Gastrocnemius medialis (tissue), 4 donors: ENCODE measurements at regions not wholly inside any gene's neighbourhood (a gene's known extent, or its start where the extent isn't known, plus 50 kb on each side); places are given as distances from the start of the nearest gene placed in this dataset.

ENCODE experiments used
- ATAC-seq, 2 donors: fragments of 150-250 bp; one replicate each; pipeline ENCODE4 v1.9.1; 2016
- DNase-seq, 2 donors: peaks; one replicate each; pipeline ENCODE4 v3.0.0-alpha.2; 2019
- H3K27ac ChIP-seq, 4 donors: fragments of 200-600 bp; sonication (generic); 1 replicate in 1 of 4; 2 replicates in 3 of 4; pipeline ENCODE4 v1.5.1; 2016 to 2018; ENCODE audit warnings: mild to moderate bottlenecking in 2 of 4, moderate library complexity in 1 of 4
- H3K27me3 ChIP-seq, 3 donors: fragments of 200-600 bp; sonication (generic) in 2 of 3; 1 replicate in 1 of 3; 2 replicates in 2 of 3; pipeline versions ENCODE4 v1.5.1 to v1.6.0; 2016 to 2019; ENCODE audit warnings: mild to moderate bottlenecking in 1 of 3, moderate library complexity in 1 of 3
- H3K36me3 ChIP-seq, 2 donors: fragments of 200-600 bp; sonication (generic) in 1 of 2; one replicate each; pipeline ENCODE4 v1.5.1; 2017 to 2018
- H3K4me1 ChIP-seq, 2 donors: fragments of 200-600 bp; sonication (generic) in 1 of 2; one replicate each; pipeline ENCODE4 v1.5.1; 2016 to 2017; ENCODE audit warnings: mild to moderate bottlenecking in 2 of 2
- H3K4me3 ChIP-seq, 4 donors: fragments of 200-600 bp; sonication (generic) in 3 of 4; 1 replicate in 1 of 4; 2 replicates in 3 of 4; pipeline ENCODE4 v1.5.1; 2016 to 2019; ENCODE audit warnings: mild to moderate bottlenecking in 2 of 4
- H3K9me3 ChIP-seq, 3 donors: fragments of 200-600 bp; sonication (generic) in 2 of 3; 1 replicate in 1 of 3; 2 replicates in 2 of 3; pipeline ENCODE4 v1.5.1; 2016 to 2019
- POLR2A ChIP-seq, 2 donors: fragments of 450-650 bp; IDR thresholded peaks; one replicate each; pipeline ENCODE4 v1.6.1; 2017; ENCODE audit warnings: antibody characterized with exemption in 2 of 2, mild to moderate bottlenecking in 2 of 2, moderate library complexity in 2 of 2
- in situ Hi-C, 4 donors: fragments of 200-750 bp; cut with MboI; loops; one replicate each; pipeline versions ENCODE4 v1.15.0 to v1.8.0; 2017; ENCODE audit warnings: low sequenced_read_pairs in 4 of 4
- intact Hi-C: fragments of 100-400 bp; cut with DNase I; formaldehyde crosslinking; loops from one replicate; pipeline ENCODE4 v1.15.1; 2023; ENCODE audit warnings: low total_unique reads
- TF ChIP-seq, protein P1 (sequence below), 5 experiments: fragments of 450-650 bp in 3 of 5; fragments of 200-600 bp in 2 of 5; sonication (generic) in 2 of 5; IDR thresholded peaks in 4 of 5; conservative IDR thresholded peaks in 1 of 5; 1 replicate in 4 of 5; 2 replicates in 1 of 5; pipeline ENCODE4 v1.5.1; 2016 to 2019; ENCODE audit warnings: antibody characterized with exemption in 5 of 5, mild to moderate bottlenecking in 3 of 5, moderate library complexity in 3 of 5

DNA sequence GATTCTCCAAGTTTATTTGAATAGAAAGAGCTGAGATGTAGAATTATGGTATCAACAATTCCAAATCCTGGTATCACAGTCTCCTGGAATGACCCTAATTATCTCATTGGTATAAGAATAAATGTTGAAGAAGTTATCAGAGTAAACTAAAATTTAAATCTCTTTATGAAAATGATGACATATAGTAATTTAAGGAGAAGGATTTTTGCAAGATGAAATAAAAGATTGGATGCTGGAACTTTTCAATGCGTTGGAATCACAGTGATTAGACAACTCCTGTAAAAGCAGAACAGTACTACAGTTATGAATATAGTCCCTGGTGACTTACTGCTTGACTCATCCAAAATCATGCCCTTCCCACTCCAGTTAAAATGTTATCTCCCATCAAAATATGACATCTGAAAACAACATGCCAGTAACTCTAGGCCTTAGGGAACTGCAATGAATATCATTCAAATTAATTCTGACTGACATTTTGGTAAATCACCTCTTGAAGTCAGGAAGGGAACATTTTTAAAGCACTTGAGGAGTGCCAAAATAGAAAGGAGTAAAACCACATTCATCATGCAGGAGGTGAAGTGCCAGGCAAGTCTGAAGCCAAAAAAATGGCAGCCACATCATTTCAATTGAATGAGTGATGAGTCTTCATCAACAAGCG, 197.8 kb upstream of the PRKD1 start:
- DNase-seq, result no peak

DNA sequence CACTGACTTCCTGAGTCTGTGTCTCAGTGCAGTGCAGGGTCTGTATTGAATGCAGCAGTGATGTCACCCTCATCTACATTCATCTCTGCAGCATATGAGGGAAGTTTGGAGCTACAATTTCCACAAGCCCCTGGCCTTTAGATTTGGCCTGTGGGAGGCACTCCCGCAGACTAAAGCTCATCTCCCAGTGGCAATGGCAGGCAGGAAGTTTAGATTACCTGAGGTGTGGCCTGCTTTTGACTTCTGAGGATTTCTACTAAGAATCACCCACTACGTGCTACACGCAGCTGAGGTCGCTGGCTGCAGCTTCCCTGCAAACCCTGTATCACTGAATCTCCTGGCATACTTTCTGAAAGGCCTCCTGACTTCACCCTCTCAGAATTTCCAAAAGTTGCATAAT, 202.2 kb upstream of the PRKD1 start:
- in situ Hi-C loops (no loop called here), intact Hi-C loops (no loop called here)
- Histone ChIP-seq H3K36me3 (no peaks in the 10 kb centered on the region), H3K4me1 (no peaks in the 10 kb centered on the region), H3K27ac (no peak overlapping the region), H3K4me3 (no peak overlapping the region), H3K27me3 (no peaks in the 10 kb centered on the region), H3K9me3 (no peaks in the 10 kb centered on the region)
- ATAC-seq (no peak), DNase-seq (no peak)
- TF ChIP-seq POLR2A (IDR thresholded peaks at IDR 0.05), result no peak
- TF ChIP-seq, protein P1, sequence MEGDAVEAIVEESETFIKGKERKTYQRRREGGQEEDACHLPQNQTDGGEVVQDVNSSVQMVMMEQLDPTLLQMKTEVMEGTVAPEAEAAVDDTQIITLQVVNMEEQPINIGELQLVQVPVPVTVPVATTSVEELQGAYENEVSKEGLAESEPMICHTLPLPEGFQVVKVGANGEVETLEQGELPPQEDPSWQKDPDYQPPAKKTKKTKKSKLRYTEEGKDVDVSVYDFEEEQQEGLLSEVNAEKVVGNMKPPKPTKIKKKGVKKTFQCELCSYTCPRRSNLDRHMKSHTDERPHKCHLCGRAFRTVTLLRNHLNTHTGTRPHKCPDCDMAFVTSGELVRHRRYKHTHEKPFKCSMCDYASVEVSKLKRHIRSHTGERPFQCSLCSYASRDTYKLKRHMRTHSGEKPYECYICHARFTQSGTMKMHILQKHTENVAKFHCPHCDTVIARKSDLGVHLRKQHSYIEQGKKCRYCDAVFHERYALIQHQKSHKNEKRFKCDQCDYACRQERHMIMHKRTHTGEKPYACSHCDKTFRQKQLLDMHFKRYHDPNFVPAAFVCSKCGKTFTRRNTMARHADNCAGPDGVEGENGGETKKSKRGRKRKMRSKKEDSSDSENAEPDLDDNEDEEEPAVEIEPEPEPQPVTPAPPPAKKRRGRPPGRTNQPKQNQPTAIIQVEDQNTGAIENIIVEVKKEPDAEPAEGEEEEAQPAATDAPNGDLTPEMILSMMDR (IDR thresholded peaks at IDR 0.05 in 4 of 5, conservative IDR thresholded peaks at IDR 0.05 in 1 of 5), result no peak

More for the DNA sequence above, 197.8 kb upstream of the PRKD1 start:
- Histone ChIP-seq H3K27me3 (no peaks in the 10 kb centered on the region), H3K36me3 (no peaks in the 10 kb centered on the region), H3K27ac (no peak overlapping the region), H3K4me3 (no peak overlapping the region), H3K4me1 (no peaks in the 10 kb centered on the region), H3K9me3 (no peaks in the 10 kb centered on the region)
- no peak for ATAC-seq
- intact Hi-C loops (no loop called here), in situ Hi-C loops (no loop called here)
- TF ChIP-seq, protein P1 (IDR thresholded peaks at IDR 0.05 in 4 of 5, conservative IDR thresholded peaks at IDR 0.05 in 1 of 5), result no peak
- TF ChIP-seq POLR2A (IDR thresholded peaks at IDR 0.05), result no peak

DNA sequence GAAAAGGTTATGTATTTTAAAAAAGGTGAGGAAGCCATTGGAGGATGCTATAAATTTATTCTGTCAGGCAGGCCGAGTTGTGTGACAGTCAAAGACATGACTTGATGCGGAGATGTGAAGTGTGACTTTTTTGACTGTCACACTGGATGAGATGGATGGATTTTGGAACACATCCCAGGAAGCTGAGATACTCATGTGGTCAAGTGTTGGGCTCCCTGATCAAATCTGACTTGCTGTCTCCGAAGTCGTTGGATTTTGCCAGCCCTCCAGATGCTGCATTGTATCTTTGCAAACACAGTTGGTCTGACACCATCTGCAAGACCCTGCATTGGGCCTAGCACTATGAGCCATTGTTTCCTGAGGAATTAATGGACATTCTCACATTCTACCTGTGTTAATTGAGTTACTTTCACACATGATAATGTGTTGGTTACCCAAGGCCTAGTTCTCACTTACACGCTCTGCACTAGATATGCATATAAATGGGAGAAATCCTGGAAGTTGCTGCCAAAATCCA, 204.0 kb upstream of the PRKD1 start:
- no peak overlapping the region for H3K4me3 ChIP-seq
- DNase-seq (no peak), ATAC-seq (no peak)
- no peaks in the 10 kb centered on the region for H3K4me1 ChIP-seq
- no peaks in the 10 kb centered on the region for H3K36me3 ChIP-seq
- TF ChIP-seq, protein P1 (IDR thresholded peaks at IDR 0.05 in 4 of 5, conservative IDR thresholded peaks at IDR 0.05 in 1 of 5), result no peak
- TF ChIP-seq POLR2A (IDR thresholded peaks at IDR 0.05), result no peak
- no peaks in the 10 kb centered on the region for H3K27me3 ChIP-seq
- H3K27ac ChIP-seq, result no peak overlapping the region
- intact Hi-C loops (no loop called here), in situ Hi-C loops (no loop called here)
- no peaks in the 10 kb centered on the region for H3K9me3 ChIP-seq

DNA sequence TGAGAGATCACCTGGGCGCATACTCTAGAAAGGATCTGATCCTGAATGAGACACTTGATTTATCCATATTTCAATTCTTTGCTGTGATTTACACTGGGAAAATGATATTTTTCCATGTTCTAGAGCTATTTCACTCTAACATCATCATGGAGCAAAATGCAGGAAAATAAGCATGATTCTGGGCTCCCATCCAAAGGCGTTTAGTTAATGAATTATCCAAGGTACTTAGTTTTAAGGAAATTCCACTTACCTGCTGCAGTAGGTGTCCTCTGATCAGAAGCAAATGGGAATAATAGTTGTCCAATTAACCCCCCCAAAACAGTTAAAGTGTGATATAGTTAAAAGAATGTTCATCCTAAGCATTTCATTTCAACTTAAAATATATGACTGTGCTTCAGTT, 204.5 kb upstream of the PRKD1 start:
- Histone ChIP-seq H3K36me3 (no peaks in the 10 kb centered on the region), H3K9me3 (no peaks in the 10 kb centered on the region), H3K4me1 (no peaks in the 10 kb centered on the region), H3K27me3 (no peaks in the 10 kb centered on the region), H3K4me3 (no peak overlapping the region), H3K27ac (no peak overlapping the region)
- no peak for DNase-seq
- no peak for ATAC-seq
- in situ Hi-C loops (no loop called here), intact Hi-C loops (no loop called here)
- no peak for TF ChIP-seq POLR2A (IDR thresholded peaks at IDR 0.05)
- TF ChIP-seq, protein P1 (IDR thresholded peaks at IDR 0.05 in 4 of 5, conservative IDR thresholded peaks at IDR 0.05 in 1 of 5), result no peak

DNA sequence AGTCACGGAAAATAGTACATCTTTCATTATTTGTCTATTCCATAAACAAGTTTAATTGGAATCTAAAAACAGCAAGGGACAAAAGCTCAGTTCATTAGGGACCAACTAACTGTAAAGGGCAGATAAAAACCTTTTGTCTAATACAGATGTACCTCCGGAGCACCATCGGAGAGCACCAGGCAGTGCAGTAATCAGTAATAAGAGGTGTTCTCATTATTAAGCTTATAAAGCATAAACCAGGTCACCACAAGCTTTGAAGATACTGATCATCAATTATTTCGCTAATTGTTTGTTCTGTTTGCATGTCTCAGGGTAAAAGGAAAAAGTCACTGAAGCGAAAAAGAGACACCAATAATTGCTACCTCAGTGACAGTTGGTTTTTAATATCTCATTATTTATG, 207.3 kb upstream of the PRKD1 start:
- in situ Hi-C loops (no loop called here), intact Hi-C loops (no loop called here)
- ATAC-seq (no peak), DNase-seq (no peak)
- Histone ChIP-seq H3K36me3 (no peaks in the 10 kb centered on the region), H3K27ac (no peak overlapping the region), H3K4me1 (no peaks in the 10 kb centered on the region), H3K9me3 (no peaks in the 10 kb centered on the region), H3K27me3 (no peaks in the 10 kb centered on the region), H3K4me3 (no peak overlapping the region)
- TF ChIP-seq, protein P1 (IDR thresholded peaks at IDR 0.05 in 4 of 5, conservative IDR thresholded peaks at IDR 0.05 in 1 of 5), result no peak
- TF ChIP-seq POLR2A (IDR thresholded peaks at IDR 0.05), result no peak
